GM19395 (cell line): ENCODE measurements at regions not wholly inside any gene's neighbourhood (a gene's known extent, or its start where the extent isn't known, plus 50 kb on each side); places are given as distances from the start of the nearest gene placed in this dataset.

Source experiments
- ATAC-seq: cut with Tn5 transposase; IDR thresholded peaks from one replicate; pipeline ENCODE4 v1.9.1; 2021; ENCODE audit warnings: mild to moderate bottlenecking, moderate library complexity; ENCODE audit not compliant: unreplicated experiment

DNA sequence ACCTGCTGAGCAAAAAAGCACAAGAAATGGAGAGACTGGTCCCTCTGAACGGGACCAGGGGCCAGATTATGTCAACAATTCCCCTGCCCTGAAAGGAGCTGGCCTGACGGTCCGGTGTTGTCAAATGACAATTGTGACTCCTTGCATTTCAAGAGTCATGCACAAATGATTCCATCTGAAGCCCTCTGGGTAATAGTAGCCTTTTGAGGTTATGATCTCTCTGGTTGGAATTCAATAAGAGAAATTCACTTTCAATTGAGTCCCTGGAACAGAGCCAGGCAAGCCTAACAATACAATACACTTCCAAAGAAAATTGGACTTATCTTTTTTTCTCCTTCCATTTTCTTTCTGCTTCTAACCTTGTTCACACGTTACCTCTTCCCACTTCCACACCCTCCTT is 116.9 kb downstream of the C1D start:
- no peak for ATAC-seq

- no peak for ATAC-seq
Measured at GRCh38 chr2:67948057-67948456, 114.7 kb downstream of the C1D start.

DNA sequence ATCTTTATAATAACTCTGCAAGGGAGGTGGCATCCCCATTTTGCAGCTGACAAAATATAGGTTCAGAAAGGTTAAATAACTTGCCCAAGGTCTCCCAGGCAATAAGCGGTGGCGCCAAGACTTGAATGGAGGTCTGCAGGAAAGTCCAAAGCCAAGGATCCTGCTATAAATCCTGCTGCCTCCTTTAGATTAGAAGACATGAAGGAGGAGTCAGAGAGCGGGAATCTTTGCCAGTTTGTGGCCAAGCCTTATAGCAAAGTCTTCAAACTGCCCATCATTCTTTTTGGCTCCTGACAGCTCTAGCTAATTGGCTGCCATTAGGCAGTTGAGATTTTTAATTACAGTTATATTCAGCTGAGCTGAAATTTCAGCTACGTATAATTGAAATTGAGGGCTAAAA is 114.3 kb downstream of the C1D start:
- no peak for ATAC-seq

- ATAC-seq, result no peak
Measured at GRCh38 chr2:67950018-67950417, 112.8 kb downstream of the C1D start.

DNA sequence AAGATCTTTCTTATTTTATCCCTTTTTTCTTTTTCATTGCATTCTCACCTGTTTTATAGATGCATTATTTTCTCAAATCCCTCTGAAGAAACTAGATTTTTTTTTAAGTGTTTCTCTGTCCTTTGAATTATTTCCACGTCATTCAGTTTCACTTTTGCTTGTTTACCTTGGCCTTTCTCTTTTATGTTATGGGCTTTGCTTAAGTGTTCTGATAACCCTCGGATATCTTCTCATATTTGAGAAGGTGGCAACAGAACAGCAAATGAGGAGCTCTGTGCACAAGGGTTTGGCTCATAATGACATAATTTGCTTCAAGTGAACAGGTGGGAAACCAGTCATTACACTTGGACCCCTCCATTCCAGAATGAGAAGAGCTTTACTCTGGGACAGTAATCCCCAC is 111.9 kb downstream of the C1D start:
- ATAC-seq, result no peak

DNA sequence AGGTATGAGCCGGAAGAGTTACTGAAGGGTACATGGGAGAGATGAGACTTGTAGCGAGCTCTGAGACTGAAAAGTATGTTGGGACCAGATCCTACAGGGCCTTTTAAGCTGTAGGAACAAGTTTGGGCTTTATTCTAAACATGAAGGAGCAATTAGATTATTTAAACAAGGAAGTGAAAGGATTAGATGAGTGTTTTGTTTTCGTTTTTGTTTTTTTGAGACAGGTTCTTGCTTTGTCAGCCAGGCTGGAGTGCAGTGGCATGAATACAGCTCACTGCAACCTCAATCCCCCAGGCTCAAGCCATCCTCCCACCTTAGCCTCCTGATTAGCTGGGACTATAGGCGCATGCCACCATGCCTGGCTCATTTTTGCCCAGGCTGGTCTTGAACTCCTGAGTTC is 110.7 kb downstream of the C1D start:
- ATAC-seq, result peak; percentile 84

DNA sequence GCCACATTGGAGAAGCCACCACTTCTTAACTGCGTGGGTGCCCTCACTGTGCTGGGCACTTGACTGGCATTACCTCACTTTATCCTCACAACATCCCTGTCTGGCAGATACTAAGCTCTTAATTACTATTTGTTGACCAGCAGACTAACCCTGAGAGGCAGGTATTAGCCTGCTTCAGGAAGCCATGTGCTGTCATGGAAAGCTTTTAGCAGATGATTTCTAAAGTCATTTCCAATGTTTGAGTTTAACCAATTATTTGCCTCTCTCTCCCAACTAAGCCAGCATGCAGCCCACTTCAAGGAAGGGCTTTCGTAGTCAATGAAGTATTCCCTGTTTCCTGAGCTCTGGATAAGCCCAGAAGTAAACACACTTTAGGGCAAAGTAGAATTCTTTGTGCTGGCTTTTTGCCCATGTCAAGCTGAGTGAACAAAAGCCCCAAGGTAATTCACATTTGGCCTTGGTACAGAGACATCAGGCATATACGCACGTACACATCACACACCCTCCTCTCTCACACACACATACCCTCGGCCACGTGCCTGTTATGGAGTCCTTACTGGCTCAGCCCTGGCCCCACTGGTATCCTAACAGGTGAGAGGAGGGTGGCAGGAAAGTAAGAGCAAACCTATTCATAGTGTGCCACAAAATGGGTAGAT is 108.6 kb downstream of the C1D start:
- ATAC-seq, result no peak

DNA sequence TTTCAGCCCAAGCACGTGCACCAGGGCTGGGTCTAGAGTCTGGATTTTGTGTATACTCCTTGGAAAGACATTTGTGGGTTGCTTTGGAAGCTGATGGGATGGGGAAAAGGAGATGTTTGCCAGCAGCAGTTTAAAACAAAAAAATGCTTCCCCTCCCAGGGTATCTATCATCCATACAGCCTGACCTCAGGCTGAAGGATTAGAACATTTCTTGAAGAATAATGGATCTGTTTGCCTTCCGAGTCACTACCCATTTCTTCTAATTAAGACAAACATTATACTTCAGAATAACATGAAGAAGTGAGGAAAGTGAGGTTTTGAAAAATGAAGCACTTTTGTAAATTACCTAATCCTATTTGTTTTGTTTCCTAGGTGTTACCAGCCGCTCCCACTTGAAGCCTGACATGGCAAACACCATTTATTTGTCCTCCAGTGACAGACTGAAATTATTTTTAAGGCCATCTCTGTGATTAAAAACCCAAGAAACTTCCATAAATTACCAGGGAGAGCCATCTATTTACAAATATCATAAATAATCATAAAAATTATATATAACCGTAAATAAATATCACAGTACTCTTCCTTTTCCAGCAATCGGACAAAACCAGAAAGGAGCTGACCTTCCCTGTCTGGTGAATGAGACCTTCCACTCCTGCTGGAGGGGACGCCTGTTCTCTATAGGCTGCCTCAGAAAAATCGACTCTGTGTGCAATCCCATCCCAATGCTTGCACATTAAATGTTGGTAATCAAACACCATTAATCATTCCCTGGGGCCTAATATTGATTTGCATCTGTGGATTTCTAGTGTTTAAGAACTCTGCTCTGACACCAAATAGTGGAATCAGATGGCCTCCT is 106.8 kb downstream of the C1D start:
- ATAC-seq, result no peak

GRCh38 chr2:67965246-67965645 is 97.6 kb downstream of the C1D start:
- ATAC-seq, result no peak

- ATAC-seq, result no peak
Measured at GRCh38 chr2:67970071-67970470, 92.7 kb downstream of the C1D start.

DNA sequence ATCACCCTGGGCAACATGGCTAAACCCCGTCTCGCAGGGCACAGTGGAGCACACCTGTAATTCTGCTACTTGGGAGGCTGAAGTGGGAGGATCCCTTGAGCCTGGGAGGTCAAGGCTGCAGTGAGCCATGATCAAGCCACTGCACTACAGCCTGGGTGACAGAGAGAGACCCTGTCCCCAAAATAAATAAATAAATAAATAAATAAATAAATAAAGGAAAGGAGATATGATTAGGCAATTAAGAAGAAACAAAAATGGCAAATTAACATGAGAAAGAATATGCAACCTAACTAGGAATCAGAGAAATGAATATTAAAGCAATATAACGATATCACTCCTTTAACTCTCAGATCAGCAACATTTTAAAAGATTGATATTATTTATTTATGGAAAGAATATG is 92.3 kb downstream of the C1D start:
- ATAC-seq, result no peak

- ATAC-seq, result no peak
Measured at GRCh38 chr2:67974559-67975430, 88.0 kb downstream of the C1D start.

DNA sequence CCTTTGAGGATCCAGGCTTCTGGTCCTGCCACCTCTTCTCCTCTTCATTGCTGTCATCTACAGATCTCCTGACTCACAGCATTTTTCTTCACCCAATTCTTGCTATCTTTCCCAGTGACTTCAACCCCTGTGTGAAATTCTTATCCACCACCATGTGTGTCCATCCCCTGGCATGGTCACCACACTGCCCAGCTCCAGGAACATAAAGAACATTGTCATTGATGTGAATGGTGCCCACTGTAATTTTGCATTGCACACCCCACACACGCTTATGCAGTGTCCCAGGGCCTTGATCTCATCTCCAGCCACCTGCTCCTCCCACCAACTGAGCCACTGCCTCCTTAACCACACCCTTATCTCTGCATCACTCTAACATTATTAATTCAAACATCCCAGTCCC is 85.3 kb downstream of the C1D start:
- no peak for ATAC-seq

GRCh38 chr2:67982956-67983355 is 79.8 kb downstream of the C1D start:
- no peak for ATAC-seq

GRCh38 chr2:67984600-67984999 is 78.2 kb downstream of the C1D start:
- no peak for ATAC-seq

DNA sequence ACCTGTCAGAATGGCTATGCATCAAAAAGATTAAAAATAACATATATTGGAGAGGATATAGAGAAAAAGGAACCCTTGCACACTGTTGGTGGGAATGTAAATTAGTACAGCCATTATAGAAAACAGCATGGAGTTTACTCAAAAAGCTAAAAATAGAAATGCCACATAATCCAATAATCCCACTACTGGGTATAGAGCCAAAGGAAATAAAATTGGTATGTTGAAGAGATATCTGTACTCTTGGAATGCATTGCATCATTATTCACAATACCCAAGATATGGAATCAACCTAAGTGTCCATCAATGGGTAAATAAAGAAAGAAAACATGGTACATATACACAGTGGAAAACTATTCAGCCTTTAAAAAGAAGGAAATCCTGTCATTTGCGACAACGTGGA is 77.2 kb downstream of the C1D start:
- ATAC-seq, result no peak

DNA sequence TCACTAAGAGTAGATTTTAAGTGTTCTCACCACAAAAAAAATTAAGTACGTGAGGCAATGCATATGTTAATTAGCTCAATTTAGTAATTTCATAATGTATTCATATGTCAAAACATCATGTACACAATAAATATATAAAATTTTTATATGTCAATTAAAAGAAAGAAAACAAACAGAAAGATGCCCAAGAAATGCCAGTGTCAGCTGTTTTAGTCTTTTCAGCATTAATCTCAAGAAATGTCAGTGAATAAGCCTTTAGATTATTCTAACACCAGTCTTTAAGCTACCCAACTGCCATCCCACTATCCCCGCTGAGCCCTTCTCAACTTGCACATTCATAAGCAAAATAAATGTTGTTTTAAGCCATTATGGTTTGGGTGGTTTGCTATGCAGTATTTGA is 76.5 kb downstream of the C1D start:
- ATAC-seq, result no peak
